HFF-Myc (cell line): ENCODE measurements at regions not wholly inside any gene's neighbourhood (a gene's known extent, or its start where the extent isn't known, plus 50 kb on each side); places are given as distances from the start of the nearest gene placed in this dataset.

Experiments
- DNase-seq: peaks from one replicate; pipeline ENCODE4 v3.0.0-alpha.2; 2011; ENCODE audit warnings: low read depth; ENCODE audit errors: extremely low read depth
- H3K4me3 ChIP-seq: replicated peaks from 2 replicates; pipeline ENCODE4 v1.5.1; 2011; ENCODE audit warnings: low read depth, mild to moderate bottlenecking, control low read depth, low read length
- TF ChIP-seq, protein P1 (sequence below): IDR thresholded peaks from 2 replicates; pipeline ENCODE4 v1.5.1; 2012; ENCODE audit warnings: mild to moderate bottlenecking, low read depth, low read length, control low read depth; ENCODE audit errors: missing control alignments

DNA sequence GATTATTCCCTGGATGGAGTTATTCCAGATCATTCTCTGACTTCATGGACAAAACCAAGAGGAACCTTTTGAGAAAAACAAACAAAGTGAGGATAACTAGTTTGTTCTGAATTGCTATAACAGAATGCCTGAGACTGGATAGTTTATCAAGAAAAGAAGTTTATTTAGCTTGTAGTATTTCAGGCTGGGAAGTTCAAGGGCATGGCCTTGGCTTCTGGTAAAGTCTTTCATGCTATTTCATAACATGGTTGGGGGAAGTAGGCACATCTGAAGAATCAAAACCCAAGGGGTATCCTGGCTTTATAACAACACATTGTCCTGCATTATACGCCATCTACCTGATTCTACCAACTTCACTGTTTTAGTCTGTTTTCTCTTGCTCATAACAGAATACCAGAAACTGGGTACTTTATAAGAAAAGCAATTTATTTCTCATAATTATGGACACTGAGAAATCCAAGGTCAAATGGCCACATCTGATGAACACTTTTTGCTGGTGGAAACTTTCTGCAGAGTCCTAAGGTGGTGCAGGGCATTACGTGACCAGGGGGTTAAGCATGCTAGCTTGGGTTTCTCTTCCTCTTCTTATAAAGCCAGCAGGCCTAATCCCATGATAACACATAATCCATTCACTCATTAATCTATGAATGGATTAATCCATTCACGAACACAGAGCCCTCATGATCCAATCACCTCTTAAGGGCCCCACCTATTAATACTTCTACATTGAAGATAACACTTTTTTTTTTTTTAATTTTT, 186.1 kb upstream of the PRSS16 start:
- DNase-seq, result no peak
- TF ChIP-seq, protein P1, sequence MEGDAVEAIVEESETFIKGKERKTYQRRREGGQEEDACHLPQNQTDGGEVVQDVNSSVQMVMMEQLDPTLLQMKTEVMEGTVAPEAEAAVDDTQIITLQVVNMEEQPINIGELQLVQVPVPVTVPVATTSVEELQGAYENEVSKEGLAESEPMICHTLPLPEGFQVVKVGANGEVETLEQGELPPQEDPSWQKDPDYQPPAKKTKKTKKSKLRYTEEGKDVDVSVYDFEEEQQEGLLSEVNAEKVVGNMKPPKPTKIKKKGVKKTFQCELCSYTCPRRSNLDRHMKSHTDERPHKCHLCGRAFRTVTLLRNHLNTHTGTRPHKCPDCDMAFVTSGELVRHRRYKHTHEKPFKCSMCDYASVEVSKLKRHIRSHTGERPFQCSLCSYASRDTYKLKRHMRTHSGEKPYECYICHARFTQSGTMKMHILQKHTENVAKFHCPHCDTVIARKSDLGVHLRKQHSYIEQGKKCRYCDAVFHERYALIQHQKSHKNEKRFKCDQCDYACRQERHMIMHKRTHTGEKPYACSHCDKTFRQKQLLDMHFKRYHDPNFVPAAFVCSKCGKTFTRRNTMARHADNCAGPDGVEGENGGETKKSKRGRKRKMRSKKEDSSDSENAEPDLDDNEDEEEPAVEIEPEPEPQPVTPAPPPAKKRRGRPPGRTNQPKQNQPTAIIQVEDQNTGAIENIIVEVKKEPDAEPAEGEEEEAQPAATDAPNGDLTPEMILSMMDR, result no peak
- no peak overlapping the region for H3K4me3 ChIP-seq

- TF ChIP-seq, protein P1, result no peak
- H3K4me3 ChIP-seq, result no peak overlapping the region
- no peak for DNase-seq
Observed at GRCh38 chr6:27062755-27063154, 184.7 kb upstream of the PRSS16 start.

DNA sequence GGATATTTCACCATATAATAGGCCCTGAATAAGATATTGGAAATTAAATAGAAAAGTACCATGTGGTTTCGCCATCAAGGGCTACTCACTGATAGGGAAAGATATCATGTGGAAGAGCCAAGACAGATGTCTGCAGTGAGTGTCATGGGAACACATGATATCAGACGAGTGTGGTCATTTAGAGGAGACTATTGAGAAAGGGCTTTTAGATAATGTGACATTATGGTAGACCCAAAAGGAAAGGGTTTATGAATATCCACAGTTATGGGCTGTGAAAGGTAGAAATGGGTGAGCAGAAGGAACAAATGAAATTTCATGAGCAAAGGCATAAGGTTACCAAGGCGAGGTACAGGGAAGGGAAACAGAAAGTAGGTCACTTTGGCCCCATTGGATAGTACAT, 182.3 kb upstream of the PRSS16 start:
- TF ChIP-seq, protein P1, result no peak
- DNase-seq, result no peak
- H3K4me3 ChIP-seq, result no peak overlapping the region

- DNase-seq, result no peak
- no peak overlapping the region for H3K4me3 ChIP-seq
- TF ChIP-seq, protein P1, result no peak
Observed at GRCh38 chr6:27066381-27066780, 181.1 kb upstream of the PRSS16 start.

DNA sequence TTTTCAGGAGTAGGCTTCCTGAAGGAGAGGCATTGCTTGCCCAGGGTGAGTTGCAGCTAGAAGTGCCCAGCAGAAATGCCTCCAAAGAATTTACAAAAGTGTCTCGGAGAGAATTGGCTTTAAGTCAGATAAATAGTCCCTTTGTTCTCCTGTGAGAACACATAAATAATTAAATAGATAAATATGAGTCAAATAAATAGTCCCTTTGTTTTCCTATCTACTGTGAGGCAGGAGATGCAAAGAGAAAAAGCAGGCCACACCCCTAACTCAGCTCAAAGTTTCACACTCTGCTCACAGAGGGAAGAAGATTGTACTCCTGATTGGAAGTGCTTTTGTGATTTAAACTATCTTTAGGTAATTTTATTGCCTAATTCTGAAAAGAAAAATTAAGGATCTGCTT, 180.7 kb upstream of the PRSS16 start:
- no peak overlapping the region for H3K4me3 ChIP-seq
- TF ChIP-seq, protein P1, result no peak
- no peak for DNase-seq

DNA sequence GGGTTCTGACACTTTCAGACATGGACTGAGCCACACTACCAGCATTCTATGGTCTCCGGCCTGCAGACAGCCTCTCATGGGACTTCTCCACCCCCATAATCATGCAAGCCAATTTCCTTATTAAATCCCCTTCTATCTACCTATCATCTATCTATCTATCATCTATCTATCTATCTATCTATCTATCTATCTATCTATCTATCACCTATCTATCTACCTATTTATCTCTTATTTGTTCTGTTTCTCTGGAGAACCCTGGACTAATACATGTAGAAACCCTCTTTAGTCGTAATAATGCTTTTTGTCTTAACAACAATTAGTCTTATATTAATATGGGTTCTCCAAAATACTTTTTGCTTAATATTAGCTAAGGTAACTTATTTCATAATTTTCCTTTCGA, 174.1 kb upstream of the PRSS16 start:
- TF ChIP-seq, protein P1, result no peak
- DNase-seq, result no peak

GRCh38 chr6:27076116-27076515, 171.4 kb upstream of the PRSS16 start:
- DNase-seq, result no peak
- TF ChIP-seq, protein P1, result no peak
- no peak overlapping the region for H3K4me3 ChIP-seq

More for the DNA sequence above, 174.1 kb upstream of the PRSS16 start:
- H3K4me3 ChIP-seq, result no peak overlapping the region
